ENCODE measurements at regions not wholly inside any gene's neighbourhood (a gene's known extent, or its start where the extent isn't known, plus 50 kb on each side); places are given as distances from the start of the nearest gene placed in this dataset.

DNA sequence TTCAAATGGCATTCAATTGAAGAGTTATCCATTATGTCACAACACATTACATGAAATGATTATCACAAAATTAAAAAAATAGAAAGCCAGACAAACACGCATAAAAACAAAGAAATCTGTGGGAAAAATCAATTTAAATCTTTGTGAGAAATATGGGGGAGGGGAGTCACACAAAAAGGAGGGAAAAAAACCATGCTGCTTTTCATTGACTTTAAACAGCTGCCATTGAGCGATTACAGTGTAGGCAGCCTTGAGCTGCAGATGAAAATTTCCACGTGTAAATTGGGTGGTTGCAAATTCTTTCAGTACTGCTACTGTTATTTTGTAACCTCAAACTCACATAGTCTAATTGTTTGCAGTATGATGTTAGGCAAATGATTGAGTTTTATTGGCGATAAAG lies 889.9 kb upstream of the PHF14 start:
- H3K4me1 Mint-ChIP-seq (ENCODE audit: low read depth): no peaks in the 10 kb centered on the region
- no peak overlapping the region for H3K4me3 Mint-ChIP-seq
- H3K27ac Mint-ChIP-seq: no peak overlapping the region
- no peaks in the 10 kb centered on the region for H3K36me3 Mint-ChIP-seq (ENCODE audit: low read depth)
- no peaks in the 10 kb centered on the region for H3K27me3 Mint-ChIP-seq
- POLR2A ChIA-PET: no interaction called here
- H3K9me3 Mint-ChIP-seq: peaks cover 2% of the 10 kb centered on the region
- CTCF ChIA-PET: no interaction called here
- no peak for ATAC-seq
- DNase-seq: no peak
- intact Hi-C loops (cut with micrococcal nuclease): no loop called here
- no peak for TF ChIP-seq CTCF (IDR thresholded peaks at IDR 0.05)

DNA sequence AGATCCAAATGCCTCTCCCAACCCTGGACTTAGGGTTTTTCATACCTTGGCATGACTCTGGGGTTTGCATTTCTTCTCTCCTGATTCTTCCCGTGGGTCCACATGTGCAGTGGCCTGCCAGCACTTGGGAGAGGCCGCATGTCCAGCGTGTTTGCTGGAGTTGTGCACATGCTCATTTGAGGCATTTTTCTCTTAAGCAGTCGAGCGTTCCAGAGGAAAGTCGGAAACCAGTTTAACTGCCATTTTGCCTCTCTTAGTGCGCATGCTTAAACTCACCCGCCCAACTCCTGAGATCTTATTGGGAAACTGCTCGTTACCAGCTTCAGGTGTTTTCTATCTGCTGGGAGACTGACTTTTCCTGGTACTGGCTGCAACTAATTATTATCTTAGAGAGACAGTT lies 888.4 kb upstream of the PHF14 start:
- peaks cover 2% of the 10 kb centered on the region for H3K9me3 Mint-ChIP-seq
- no peaks in the 10 kb centered on the region for H3K36me3 Mint-ChIP-seq (ENCODE audit: low read depth)
- POLR2A ChIA-PET: no interaction called here
- no peaks in the 10 kb centered on the region for H3K27me3 Mint-ChIP-seq
- H3K4me1 Mint-ChIP-seq (ENCODE audit: low read depth): no peaks in the 10 kb centered on the region
- CTCF ChIA-PET: no interaction called here
- DNase-seq: no peak
- TF ChIP-seq CTCF (IDR thresholded peaks at IDR 0.05): no peak
- H3K27ac Mint-ChIP-seq: no peak overlapping the region
- no peak overlapping the region for H3K4me3 Mint-ChIP-seq
- ATAC-seq: no peak
- intact Hi-C loops (cut with micrococcal nuclease): no loop called here

DNA sequence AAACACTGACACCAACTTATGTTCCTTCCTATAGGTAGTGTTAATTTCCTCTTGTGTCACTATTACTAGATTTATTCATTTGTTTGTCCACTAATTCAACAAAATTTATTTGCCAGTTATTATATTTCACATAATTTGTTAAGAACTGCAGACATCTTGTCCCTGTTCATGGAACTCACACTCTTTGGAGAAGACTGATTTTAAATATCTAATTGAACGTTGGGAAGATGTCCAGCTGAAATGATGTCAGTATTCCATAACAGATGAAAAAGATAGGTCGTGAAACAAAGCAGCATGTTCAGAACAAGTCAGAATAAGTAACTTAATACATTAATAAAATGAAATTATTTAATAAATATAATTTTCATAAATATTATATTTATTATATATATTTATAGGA lies 873.1 kb upstream of the PHF14 start:
- intact Hi-C loops (cut with micrococcal nuclease): no loop called here
- H3K36me3 Mint-ChIP-seq (ENCODE audit: low read depth): no peaks in the 10 kb centered on the region
- no peak for DNase-seq

GRCh38 chr7:10101351-10101750 lies 872.3 kb upstream of the PHF14 start:
- no peak for TF ChIP-seq CTCF (IDR thresholded peaks at IDR 0.05)
- no peaks in the 10 kb centered on the region for H3K4me1 Mint-ChIP-seq (ENCODE audit: low read depth)
- H3K27ac Mint-ChIP-seq: no peak overlapping the region
- ATAC-seq (no peak), DNase-seq (no peak)
- H3K9me3 Mint-ChIP-seq: no peaks in the 10 kb centered on the region
- H3K4me3 Mint-ChIP-seq: no peak overlapping the region
- no peaks in the 10 kb centered on the region for H3K27me3 Mint-ChIP-seq
- intact Hi-C loops (cut with micrococcal nuclease): no loop called here
- ChIA-PET CTCF (no interaction called here), POLR2A (no interaction called here)
- no peaks in the 10 kb centered on the region for H3K36me3 Mint-ChIP-seq (ENCODE audit: low read depth)

More for the DNA sequence above, 873.1 kb upstream of the PHF14 start:
- TF ChIP-seq CTCF (IDR thresholded peaks at IDR 0.05): no peak
- CTCF ChIA-PET: no interaction called here
- Mint-ChIP-seq H3K9me3 (no peaks in the 10 kb centered on the region), H3K27me3 (no peaks in the 10 kb centered on the region), H3K27ac (no peak overlapping the region), H3K4me3 (no peak overlapping the region), H3K4me1 (ENCODE audit: low read depth) (no peaks in the 10 kb centered on the region)
- ATAC-seq: no peak
- POLR2A ChIA-PET: no interaction called here

GRCh38 chr7:10104292-10104691 lies 869.4 kb upstream of the PHF14 start:
- Mint-ChIP-seq H3K4me3 (no peak overlapping the region), H3K9me3 (no peaks in the 10 kb centered on the region), H3K27ac (no peak overlapping the region), H3K27me3 (no peaks in the 10 kb centered on the region), H3K4me1 (ENCODE audit: low read depth) (no peaks in the 10 kb centered on the region), H3K36me3 (ENCODE audit: low read depth) (no peaks in the 10 kb centered on the region)
- ChIA-PET POLR2A (no interaction called here), CTCF (no interaction called here)
- no peak for DNase-seq
- no peak for ATAC-seq
- intact Hi-C loops (cut with micrococcal nuclease): no loop called here
- no peak for TF ChIP-seq CTCF (IDR thresholded peaks at IDR 0.05)
